ENCODE measurements at regions not wholly inside any gene's neighbourhood (a gene's known extent, or its start where the extent isn't known, plus 50 kb on each side); places are given as distances from the start of the nearest gene placed in this dataset.
A peak's percentile ranks its signal among the peaks of the same experiment; 100 is the strongest.
"Not testable (repeated sequence)": the region's sequence is repeated elsewhere in the genome, so short reads cannot be mapped to it uniquely, and the experiment has no call there.

- ATAC-seq (no peak), FAIRE-seq (no peak), DNase-seq (no peak)
- no peak overlapping the region for H3K4me3 ChIP-seq
- WGBS, 2 donors, result 34 to 46% methylated on average over 2 of the region's 2 CpGs
- no peak for TF ChIP-seq CTCF (IDR thresholded peaks at IDR 0.05)
- H3K4me1 ChIP-seq, result no peaks in the 10 kb centered on the region
- H3K27me3 ChIP-seq, result no peaks in the 10 kb centered on the region
- H3K27ac ChIP-seq, result no peak overlapping the region
- H3K36me3 ChIP-seq, result no peaks in the 10 kb centered on the region
- intact Hi-C loops (cut with DNase I), result no loop called here
- no peaks in the 10 kb centered on the region for H3K9me3 ChIP-seq
These were observed 218.6 kb downstream of the ZNF33B start for GRCh38 chr10:42419789-42420188.

GRCh38 chr10:42380926-42381547 is 257.3 kb downstream of the ZNF33B start:
- intact Hi-C loops (cut with DNase I), result no loop called here
- no peak overlapping the region for H3K27ac ChIP-seq
- no peaks in the 10 kb centered on the region for H3K27me3 ChIP-seq
- no peak for DNase-seq
- ATAC-seq, result no peak
- 68 to 77% methylated on average over 7 of the region's 7 CpGs for WGBS, 2 donors
- no peak for TF ChIP-seq CTCF (IDR thresholded peaks at IDR 0.05)
- H3K36me3 ChIP-seq, result no peaks in the 10 kb centered on the region
- FAIRE-seq, result no peak
- no peaks in the 10 kb centered on the region for H3K4me1 ChIP-seq
- H3K4me3 ChIP-seq, result no peak overlapping the region
- no peaks in the 10 kb centered on the region for H3K9me3 ChIP-seq

GRCh38 chr10:42367532-42368230 is 270.7 kb downstream of the ZNF33B start:
- ATAC-seq (peak; percentile 99 to 100 (median 100)), FAIRE-seq (no peak), DNase-seq (peak; percentile 79 to 94 (median 86))
- no peaks in the 10 kb centered on the region for H3K9me3 ChIP-seq
- H3K27ac ChIP-seq, result no peak overlapping the region
- no peak for TF ChIP-seq CTCF (IDR thresholded peaks at IDR 0.05)
- no peaks in the 10 kb centered on the region for H3K36me3 ChIP-seq
- intact Hi-C loops (cut with DNase I), result no loop called here
- 3 to 5% methylated on average over 31 to 33 of the region's 33 CpGs for WGBS, 2 donors
- peak overlapping the region; percentile 27 to 66 (median 54) for H3K4me3 ChIP-seq
- no peaks in the 10 kb centered on the region for H3K4me1 ChIP-seq
- no peaks in the 10 kb centered on the region for H3K27me3 ChIP-seq

GRCh38 chr10:42351745-42352144 is 286.6 kb downstream of the ZNF33B start:
- no peak overlapping the region for H3K27ac ChIP-seq
- H3K4me3 ChIP-seq, result no peak overlapping the region
- no peak for TF ChIP-seq CTCF (IDR thresholded peaks at IDR 0.05)
- H3K36me3 ChIP-seq, result no peaks in the 10 kb centered on the region
- no peaks in the 10 kb centered on the region for H3K27me3 ChIP-seq
- DNase-seq, result no peak
- H3K9me3 ChIP-seq, result no peaks in the 10 kb centered on the region
- peak; percentile 32 for FAIRE-seq
- 76 to 79% methylated on average over 1 of the region's 1 CpG for WGBS, 2 donors
- ATAC-seq, result no peak
- intact Hi-C loops (cut with DNase I), result no loop called here
- no peaks in the 10 kb centered on the region for H3K4me1 ChIP-seq

- H3K4me3 ChIP-seq; H3K4me1 ChIP-seq; H3K36me3 ChIP-seq; DNase-seq; intact Hi-C loops (cut with DNase I); H3K9me3 ChIP-seq; H3K27me3 ChIP-seq; FAIRE-seq; ATAC-seq; H3K27ac ChIP-seq: not testable (repeated sequence)
- 82 to 84% methylated on average over 6 of the region's 6 CpGs for WGBS, 2 donors
These were observed 301.6 kb downstream of the ZNF33B start for GRCh38 chr10:42336593-42337337.

GRCh38 chr10:42335653-42336296 is 302.6 kb downstream of the ZNF33B start:
- DNase-seq; H3K27ac ChIP-seq; H3K9me3 ChIP-seq; H3K4me1 ChIP-seq; ATAC-seq; H3K36me3 ChIP-seq; H3K4me3 ChIP-seq; intact Hi-C loops (cut with DNase I); H3K27me3 ChIP-seq; FAIRE-seq: not testable (repeated sequence)
- WGBS, 2 donors, result 81 to 93% methylated on average over 2 of the region's 2 CpGs

Measured in pancreas (tissue), 10 donors.